H1 (cell line): ENCODE measurements at regions not wholly inside any gene's neighbourhood (a gene's known extent, or its start where the extent isn't known, plus 50 kb on each side); places are given as distances from the start of the nearest gene placed in this dataset.

Experiments
- BACH1 ChIP-seq: IDR thresholded peaks from 2 replicates; pipeline ENCODE4 v1.6.1; 2012; ENCODE audit warnings: low read length, improper control_type of control experiment
- BCL11A ChIP-seq, 2 experiments: IDR thresholded peaks; one replicate each; pipeline ENCODE4 v1.6.1; 2011; ENCODE audit warnings: low read depth in 2 of 2, low read length in 2 of 2, mild to moderate bottlenecking in 2 of 2
- CBX5 ChIP-seq: fragments of 300-800, 300-1000 bp; sonication (generic); IDR thresholded peaks from 2 replicates; pipeline ENCODE4 v1.7.1; 2016; ENCODE audit warnings: antibody characterized with exemption, low read length, low read depth
- CBX8 ChIP-seq: fragments of 300-800, 300-1000 bp; sonication (generic); IDR thresholded peaks from 2 replicates; pipeline ENCODE4 v1.7.1; 2016; ENCODE audit warnings: low read depth, low read length, borderline replicate concordance
- CHD1 ChIP-seq: IDR thresholded peaks from 2 replicates; pipeline ENCODE4 v1.6.1; 2012; ENCODE audit warnings: low read depth, low read length, improper control_type of control experiment
- CHD7 ChIP-seq: fragments of 300-600 bp; sonication (generic); IDR thresholded peaks from 2 replicates; pipeline ENCODE4 v1.7.1; 2012; ENCODE audit warnings: low read length, moderate library complexity, mild to moderate bottlenecking, inconsistent platforms; ENCODE audit not compliant: insufficient replicate concordance
- JUN ChIP-seq: IDR thresholded peaks from 2 replicates; pipeline ENCODE4 v1.6.1; 2011; ENCODE audit warnings: low read depth, mild to moderate bottlenecking, improper control_type of control experiment, low read length
- JUND ChIP-seq: IDR thresholded peaks from 2 replicates; pipeline ENCODE4 v1.6.1; 2011; ENCODE audit warnings: mild to moderate bottlenecking, improper control_type of control experiment, low read length
- MAFK ChIP-seq: IDR thresholded peaks from 2 replicates; pipeline ENCODE4 v1.6.1; 2012; ENCODE audit warnings: low read depth, mild to moderate bottlenecking, improper control_type of control experiment, low read length
- PHF8 ChIP-seq: fragments of 200-600 bp; sonication (generic); conservative IDR thresholded peaks from 2 replicates; pipeline ENCODE4 v1.7.1; 2012; ENCODE audit warnings: low read depth, mild to moderate bottlenecking, inconsistent platforms, low read length, moderate library complexity
- SP1 ChIP-seq: IDR thresholded peaks from 2 replicates; pipeline ENCODE4 v1.6.1; 2011; ENCODE audit warnings: low read depth, low read length
- TCF12 ChIP-seq: IDR thresholded peaks from 2 replicates; pipeline ENCODE4 v1.6.1; 2011; ENCODE audit warnings: low read depth, mild to moderate bottlenecking, low read length
- TF ChIP-seq, protein P1 (sequence below): IDR thresholded peaks from 2 replicates; pipeline ENCODE4 v1.6.1; 2011; ENCODE audit warnings: low read depth, mild to moderate bottlenecking, low read length; ENCODE audit not compliant: insufficient read depth

- TF ChIP-seq CHD7 (no peak), SP1 (no peak), MAFK (no peak), TCF12 (no peak), BCL11A (IDR thresholded peaks at IDR 0.05; ENCODE audit: low read depth in 2 of 2, low read length in 2 of 2) (no peak), CBX8 (no peak), JUND (no peak), CBX5 (no peak), BACH1 (no peak), JUN (no peak), PHF8 (no peak), CHD1 (no peak)
- TF ChIP-seq, protein P1, sequence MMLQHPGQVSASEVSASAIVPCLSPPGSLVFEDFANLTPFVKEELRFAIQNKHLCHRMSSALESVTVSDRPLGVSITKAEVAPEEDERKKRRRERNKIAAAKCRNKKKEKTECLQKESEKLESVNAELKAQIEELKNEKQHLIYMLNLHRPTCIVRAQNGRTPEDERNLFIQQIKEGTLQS: no peak
Observed at GRCh38 chr2:150230616-150231015, 256.9 kb downstream of the RND3 start (continued).
